HL-60 (cell line): ENCODE measurements at regions not wholly inside any gene's neighbourhood (a gene's known extent, or its start where the extent isn't known, plus 50 kb on each side); places are given as distances from the start of the nearest gene placed in this dataset.

Source experiments
- DNase-seq, 2 experiments: peaks; one replicate each; pipeline ENCODE4 v3.0.0-alpha.2; 2010 to 2020; ENCODE audit warnings: low read depth in 1 of 2, low spot score in 1 of 2
- H3K27ac ChIP-seq: fragments of 250-450 bp; sonication (Bioruptor Pico); replicated peaks from 2 replicates; pipeline ENCODE4 v1.5.1; 2020; ENCODE audit warnings: mild to moderate bottlenecking, moderate library complexity
- H3K27me3 ChIP-seq: fragments of 250-450 bp; sonication (Bioruptor Pico); 2 replicates; pipeline ENCODE4 v1.5.1; 2021; ENCODE audit warnings: mild to moderate bottlenecking, moderate library complexity; ENCODE audit not compliant: insufficient read depth, poor library complexity, severe bottlenecking
- H3K4me3 ChIP-seq: replicated peaks from 2 replicates; pipeline ENCODE4 v1.5.1; 2011; ENCODE audit warnings: mild to moderate bottlenecking, control low read depth, low read length; ENCODE audit not compliant: insufficient read depth
- CTCF ChIP-seq: IDR thresholded peaks from one replicate; pipeline ENCODE4 v1.5.1; 2011; ENCODE audit warnings: low read length, control low read depth, inconsistent platforms; ENCODE audit not compliant: insufficient read depth
- GABPA ChIP-seq: IDR thresholded peaks from 2 replicates; pipeline ENCODE4 v1.6.1; 2012; ENCODE audit warnings: low read depth
- POLR2AphosphoS5 ChIP-seq: IDR thresholded peaks from 2 replicates; pipeline ENCODE4 v1.6.1; 2012; ENCODE audit warnings: low read depth
- SPI1 ChIP-seq: IDR thresholded peaks from 2 replicates; pipeline ENCODE4 v1.6.1; 2012; ENCODE audit warnings: low read depth, mild to moderate bottlenecking, borderline replicate concordance
- TF ChIP-seq, protein P1 (sequence below): IDR thresholded peaks from 2 replicates; pipeline ENCODE4 v1.6.1; 2012; ENCODE audit warnings: low read depth; ENCODE audit not compliant: insufficient replicate concordance

DNA sequence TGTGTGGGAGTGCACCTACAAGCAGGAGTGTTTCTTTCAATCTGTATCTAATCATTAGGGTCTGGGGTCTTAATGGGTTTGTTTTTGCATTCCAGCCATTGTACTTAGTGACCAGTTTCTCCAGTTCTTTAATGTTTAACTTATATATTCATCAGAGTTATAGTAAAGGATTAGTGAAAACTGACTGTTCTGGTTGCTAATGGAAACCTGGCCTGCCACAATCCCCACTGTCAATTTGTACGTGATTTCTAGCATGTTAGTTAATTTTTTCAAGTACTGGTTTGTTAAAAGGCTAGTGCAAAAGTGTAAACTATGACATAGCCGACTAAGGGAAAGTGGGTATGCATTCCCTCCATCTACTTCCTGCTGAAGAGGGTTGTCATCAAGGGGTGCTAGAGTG, 276.1 kb downstream of the HTR1A start:
- no peaks in the 10 kb centered on the region for H3K27me3 ChIP-seq
- no peak for DNase-seq
- no peak overlapping the region for H3K4me3 ChIP-seq
- TF ChIP-seq GABPA (no peak), CTCF (no peak), SPI1 (no peak), POLR2AphosphoS5 (no peak)
- TF ChIP-seq, protein P1, sequence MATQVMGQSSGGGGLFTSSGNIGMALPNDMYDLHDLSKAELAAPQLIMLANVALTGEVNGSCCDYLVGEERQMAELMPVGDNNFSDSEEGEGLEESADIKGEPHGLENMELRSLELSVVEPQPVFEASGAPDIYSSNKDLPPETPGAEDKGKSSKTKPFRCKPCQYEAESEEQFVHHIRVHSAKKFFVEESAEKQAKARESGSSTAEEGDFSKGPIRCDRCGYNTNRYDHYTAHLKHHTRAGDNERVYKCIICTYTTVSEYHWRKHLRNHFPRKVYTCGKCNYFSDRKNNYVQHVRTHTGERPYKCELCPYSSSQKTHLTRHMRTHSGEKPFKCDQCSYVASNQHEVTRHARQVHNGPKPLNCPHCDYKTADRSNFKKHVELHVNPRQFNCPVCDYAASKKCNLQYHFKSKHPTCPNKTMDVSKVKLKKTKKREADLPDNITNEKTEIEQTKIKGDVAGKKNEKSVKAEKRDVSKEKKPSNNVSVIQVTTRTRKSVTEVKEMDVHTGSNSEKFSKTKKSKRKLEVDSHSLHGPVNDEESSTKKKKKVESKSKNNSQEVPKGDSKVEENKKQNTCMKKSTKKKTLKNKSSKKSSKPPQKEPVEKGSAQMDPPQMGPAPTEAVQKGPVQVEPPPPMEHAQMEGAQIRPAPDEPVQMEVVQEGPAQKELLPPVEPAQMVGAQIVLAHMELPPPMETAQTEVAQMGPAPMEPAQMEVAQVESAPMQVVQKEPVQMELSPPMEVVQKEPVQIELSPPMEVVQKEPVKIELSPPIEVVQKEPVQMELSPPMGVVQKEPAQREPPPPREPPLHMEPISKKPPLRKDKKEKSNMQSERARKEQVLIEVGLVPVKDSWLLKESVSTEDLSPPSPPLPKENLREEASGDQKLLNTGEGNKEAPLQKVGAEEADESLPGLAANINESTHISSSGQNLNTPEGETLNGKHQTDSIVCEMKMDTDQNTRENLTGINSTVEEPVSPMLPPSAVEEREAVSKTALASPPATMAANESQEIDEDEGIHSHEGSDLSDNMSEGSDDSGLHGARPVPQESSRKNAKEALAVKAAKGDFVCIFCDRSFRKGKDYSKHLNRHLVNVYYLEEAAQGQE, result no peak
- no peak overlapping the region for H3K27ac ChIP-seq

DNA sequence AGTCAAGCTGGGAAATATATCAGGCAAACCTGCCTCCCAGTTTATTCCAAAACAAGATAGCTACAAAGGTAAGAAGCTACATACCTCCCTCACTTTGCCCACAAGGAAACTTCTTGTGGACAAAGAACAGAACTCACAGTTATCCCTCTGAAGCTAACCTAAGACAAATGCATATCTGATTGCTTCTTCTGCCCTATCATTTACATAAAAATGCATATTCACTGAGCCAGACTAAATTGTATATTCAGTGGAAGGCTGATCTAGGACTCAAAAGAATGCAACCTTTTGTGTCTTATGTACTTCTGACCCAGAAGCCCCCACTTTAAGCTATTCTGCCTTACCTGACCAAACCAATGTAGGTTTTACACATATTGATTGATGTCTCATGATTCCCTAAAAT, 276.8 kb downstream of the HTR1A start:
- Histone ChIP-seq H3K4me3 (no peak overlapping the region), H3K27me3 (no peaks in the 10 kb centered on the region), H3K27ac (no peak overlapping the region)
- DNase-seq, result no peak
- TF ChIP-seq, protein P1, result no peak
- TF ChIP-seq POLR2AphosphoS5, result no peak
- no peak for TF ChIP-seq CTCF
- TF ChIP-seq GABPA, result no peak

DNA sequence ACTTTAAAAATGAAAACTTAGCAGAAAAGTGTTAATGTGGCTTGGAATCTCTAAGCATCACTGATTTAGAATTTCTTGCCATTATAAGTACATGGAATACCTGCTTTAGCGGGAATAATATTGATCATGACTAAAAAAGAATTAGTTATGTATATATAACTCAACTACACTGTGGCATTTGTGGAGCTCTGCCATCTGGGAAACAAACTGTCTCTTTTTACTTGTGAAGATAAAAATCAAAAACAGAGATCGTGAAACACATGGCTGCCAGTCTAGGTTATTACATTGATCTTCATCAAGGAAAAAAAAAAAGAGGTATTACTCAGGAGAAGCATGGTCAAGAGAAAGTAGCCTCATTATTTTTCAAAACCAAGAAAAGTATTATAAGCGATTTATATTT, 287.4 kb downstream of the HTR1A start:
- TF ChIP-seq SPI1, result no peak
- TF ChIP-seq, protein P1, result no peak
- no peak for TF ChIP-seq POLR2AphosphoS5
- TF ChIP-seq CTCF, result no peak
- TF ChIP-seq GABPA, result no peak
- no peak overlapping the region for H3K4me3 ChIP-seq
- no peaks in the 10 kb centered on the region for H3K27me3 ChIP-seq
- no peak overlapping the region for H3K27ac ChIP-seq
- no peak for DNase-seq
